GM21825 (cell line): ENCODE measurements at regions not wholly inside any gene's neighbourhood (a gene's known extent, or its start where the extent isn't known, plus 50 kb on each side); places are given as distances from the start of the nearest gene placed in this dataset.
"Not testable (repeated sequence)": the region's sequence is repeated elsewhere in the genome, so short reads cannot be mapped to it uniquely, and the experiment has no call there.

Source experiments
- ATAC-seq: cut with Tn5 transposase; IDR thresholded peaks from one replicate; pipeline ENCODE4 v1.9.1; 2021; ENCODE audit warnings: mild to moderate bottlenecking, moderate library complexity; ENCODE audit not compliant: unreplicated experiment

- no peak for ATAC-seq
These were observed 52.8 kb upstream of the IL1RAPL2 start for GRCh38 chrX:104513162-104513561.

GRCh38 chrX:104510801-104511200, 55.2 kb upstream of the IL1RAPL2 start:
- ATAC-seq = no peak

GRCh38 chrX:104502460-104502859, 63.5 kb upstream of the IL1RAPL2 start:
- no peak for ATAC-seq

- no peak for ATAC-seq
These were observed 77.2 kb upstream of the IL1RAPL2 start for GRCh38 chrX:104488811-104489210.

- ATAC-seq = no peak
These were observed 79.3 kb upstream of the IL1RAPL2 start for GRCh38 chrX:104486691-104487090.

GRCh38 chrX:104482757-104483156, 83.2 kb upstream of the IL1RAPL2 start:
- no peak for ATAC-seq

- ATAC-seq = no peak
These were observed 96.2 kb upstream of the IL1RAPL2 start for GRCh38 chrX:104469771-104470170.

GRCh38 chrX:104459796-104460195, 106.2 kb upstream of the IL1RAPL2 start:
- ATAC-seq = no peak

- not testable (repeated sequence) for ATAC-seq
These were observed 108.9 kb upstream of the IL1RAPL2 start for GRCh38 chrX:104457130-104457529.

- ATAC-seq = no peak
These were observed 115.7 kb upstream of the IL1RAPL2 start for GRCh38 chrX:104450316-104450715.

GRCh38 chrX:104445591-104445990, 120.4 kb upstream of the IL1RAPL2 start:
- no peak for ATAC-seq

- no peak for ATAC-seq
These were observed 130.8 kb upstream of the IL1RAPL2 start for GRCh38 chrX:104435249-104435648.

- ATAC-seq = no peak
These were observed 133.7 kb upstream of the IL1RAPL2 start for GRCh38 chrX:104432321-104432720.

GRCh38 chrX:104430742-104431119, 135.3 kb upstream of the IL1RAPL2 start:
- ATAC-seq = no peak

- ATAC-seq = no peak
These were observed 135.8 kb upstream of the IL1RAPL2 start for GRCh38 chrX:104430072-104430741.

- ATAC-seq = no peak
These were observed 137.8 kb upstream of the IL1RAPL2 start for GRCh38 chrX:104428231-104428630.

- no peak for ATAC-seq
These were observed 138.3 kb upstream of the IL1RAPL2 start for GRCh38 chrX:104427693-104428092.

- ATAC-seq = no peak
These were observed 138.9 kb upstream of the IL1RAPL2 start for GRCh38 chrX:104427073-104427472.

- ATAC-seq = no peak
These were observed 145.1 kb upstream of the IL1RAPL2 start for GRCh38 chrX:104420907-104421306.

- no peak for ATAC-seq
These were observed 146.1 kb upstream of the IL1RAPL2 start for GRCh38 chrX:104419926-104420325.

GRCh38 chrX:104419211-104419610, 146.8 kb upstream of the IL1RAPL2 start:
- ATAC-seq = no peak

- ATAC-seq = no peak
These were observed 154.2 kb upstream of the IL1RAPL2 start for GRCh38 chrX:104411800-104412199.

GRCh38 chrX:104400387-104400786, 145.7 kb upstream of the ESX1 start:
- ATAC-seq = no peak
